SKM-1 (cell line): ENCODE measurements at regions not wholly inside any gene's neighbourhood (a gene's known extent, or its start where the extent isn't known, plus 50 kb on each side); places are given as distances from the start of the nearest gene placed in this dataset.

Source experiments
- DNase-seq: peaks from one replicate; lab custom pipeline; 2025; ENCODE audit not compliant: unreplicated experiment; lab: John Stamatoyannopoulos, UW

GRCh38 chr4:138697851-138698250 is 317.7 kb upstream of the NOCT start:
- DNase-seq = no peak

GRCh38 chr4:138696771-138697170 is 318.8 kb upstream of the NOCT start:
- no peak for DNase-seq

- DNase-seq = no peak
These were observed 319.5 kb upstream of the NOCT start for GRCh38 chr4:138696058-138696457.

GRCh38 chr4:138693526-138693925 is 322.1 kb upstream of the NOCT start:
- DNase-seq = no peak

- no peak for DNase-seq
These were observed 323.2 kb upstream of the NOCT start for GRCh38 chr4:138692411-138692810.

- no peak for DNase-seq
These were observed 326.0 kb upstream of the NOCT start for GRCh38 chr4:138689593-138689992.

- no peak for DNase-seq
These were observed 326.4 kb upstream of the NOCT start for GRCh38 chr4:138689187-138689586.

GRCh38 chr4:138688408-138689085 is 327.0 kb upstream of the NOCT start:
- DNase-seq = no peak

- no peak for DNase-seq
These were observed 329.3 kb upstream of the NOCT start for GRCh38 chr4:138686106-138686835.

GRCh38 chr4:138685316-138685715 is 330.3 kb upstream of the NOCT start:
- no peak for DNase-seq

- DNase-seq = peak; percentile 61
These were observed 334.5 kb upstream of the NOCT start for GRCh38 chr4:138680989-138681604.

- DNase-seq = no peak
These were observed 335.3 kb upstream of the NOCT start for GRCh38 chr4:138680256-138680655.

- DNase-seq = no peak
These were observed 336.4 kb upstream of the NOCT start for GRCh38 chr4:138678985-138679746.

- no peak for DNase-seq
These were observed 337.8 kb upstream of the NOCT start for GRCh38 chr4:138677748-138678147.

GRCh38 chr4:138677212-138677611 is 338.4 kb upstream of the NOCT start:
- DNase-seq = no peak

GRCh38 chr4:138675685-138676084 is 339.9 kb upstream of the NOCT start:
- DNase-seq = no peak

- no peak for DNase-seq
These were observed 341.4 kb upstream of the NOCT start for GRCh38 chr4:138674209-138674608.

GRCh38 chr4:138673053-138673452 is 342.5 kb upstream of the NOCT start:
- DNase-seq = no peak

- DNase-seq = no peak
These were observed 343.1 kb upstream of the NOCT start for GRCh38 chr4:138672393-138672976.

- DNase-seq = no peak
These were observed 343.9 kb upstream of the NOCT start for GRCh38 chr4:138671606-138672084.

GRCh38 chr4:138671106-138671505 is 344.5 kb upstream of the NOCT start:
- DNase-seq = no peak
